SHP77 (cell line): ENCODE measurements at regions not wholly inside any gene's neighbourhood (a gene's known extent, or its start where the extent isn't known, plus 50 kb on each side); places are given as distances from the start of the nearest gene placed in this dataset.
A peak's percentile ranks its signal among the peaks of the same experiment; 100 is the strongest.

Experiments used
- DNase-seq, 2 experiments: peaks; one replicate each; lab custom pipeline; 2025; lab: John Stamatoyannopoulos, UW

GRCh38 chr1:69157046-69157756 lies 410.5 kb upstream of the LRRC7 start:
- DNase-seq = no peak

GRCh38 chr1:69163241-69163640 lies 404.5 kb upstream of the LRRC7 start:
- no peak for DNase-seq

DNA sequence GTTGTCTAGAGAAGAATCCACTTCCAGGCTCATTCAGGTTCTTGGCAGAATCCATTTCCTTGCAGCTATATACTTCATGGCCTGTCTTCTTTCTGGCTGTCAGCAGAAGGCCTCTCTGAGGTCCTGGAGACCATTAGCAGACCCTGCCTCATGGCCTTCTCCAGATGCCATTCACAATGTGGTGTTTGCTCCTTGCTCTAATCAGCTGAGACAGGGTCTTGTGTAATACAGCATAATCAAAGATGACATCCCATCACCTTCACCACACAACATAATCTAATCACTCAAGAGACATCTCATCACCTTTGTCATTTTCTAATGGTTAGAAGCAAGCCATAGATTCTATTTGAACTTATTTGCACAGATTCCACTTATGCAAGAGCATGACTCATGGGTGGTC lies 403.9 kb upstream of the LRRC7 start:
- no peak for DNase-seq

- no peak for DNase-seq
These were observed 399.8 kb upstream of the LRRC7 start for GRCh38 chr1:69167876-69168275.

DNA sequence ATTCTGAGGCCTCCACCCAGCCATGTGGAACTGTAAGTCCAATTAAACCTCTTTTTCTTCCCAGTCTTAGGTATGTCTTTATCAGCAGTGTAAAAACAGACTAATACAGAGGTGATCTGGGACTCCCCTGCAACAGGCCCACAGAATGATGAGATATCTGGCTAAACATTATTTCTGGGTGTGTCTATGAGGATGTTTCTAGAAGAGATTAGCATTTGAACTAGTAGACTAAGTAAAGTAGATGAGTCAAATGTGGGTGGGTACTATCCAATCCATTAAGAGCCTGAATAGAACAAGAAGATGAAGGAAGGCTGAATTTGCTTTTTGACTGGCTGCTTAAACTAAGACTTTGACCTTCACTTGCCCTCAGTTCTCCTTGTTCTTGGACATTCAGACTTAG lies 396.5 kb upstream of the LRRC7 start:
- no peak for DNase-seq

DNA sequence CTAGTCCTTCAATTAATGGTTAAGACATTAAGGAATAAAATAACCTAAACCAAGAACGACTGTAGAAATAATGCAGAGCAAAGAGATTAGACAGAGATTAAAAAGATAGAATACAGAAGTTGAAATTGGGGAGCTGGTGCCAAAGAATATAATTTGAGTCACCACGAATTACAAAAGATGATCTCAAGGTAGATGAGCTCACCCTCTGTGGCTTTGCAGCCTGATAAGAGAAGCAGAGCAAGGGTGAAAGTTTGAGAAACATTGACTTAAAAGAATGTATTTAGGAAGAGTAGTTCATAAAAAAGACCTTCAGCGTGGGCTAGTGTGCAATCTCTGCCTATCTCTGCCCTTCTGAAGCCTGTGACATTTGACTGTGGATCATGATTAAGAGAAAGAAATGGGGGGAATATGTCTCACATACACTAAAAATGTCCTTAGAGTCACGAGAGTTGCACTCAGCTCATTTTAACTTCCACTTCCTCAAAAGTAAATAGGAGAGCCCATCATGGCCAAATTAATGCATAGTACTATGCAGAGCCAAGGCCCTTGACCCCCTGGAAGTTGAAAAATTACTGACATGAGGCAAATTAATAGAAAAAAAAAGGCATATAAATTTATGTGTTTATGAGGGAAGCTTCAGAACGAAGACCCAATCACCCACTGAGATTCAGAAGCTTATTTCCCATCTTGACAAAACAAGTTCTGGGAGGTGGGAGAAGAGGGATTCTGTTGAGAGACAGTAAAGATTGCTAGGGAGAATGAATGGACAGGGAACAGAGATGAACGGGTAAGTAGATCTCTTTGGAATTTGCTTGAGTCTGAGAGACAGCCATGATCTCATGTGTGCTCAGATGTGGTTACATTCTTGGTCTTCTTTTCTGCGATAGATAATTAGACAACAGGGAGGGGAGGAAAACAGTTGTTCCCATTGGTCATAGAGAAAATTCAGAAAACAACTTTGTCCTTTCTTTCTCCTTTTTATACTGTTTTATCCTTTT lies 395.4 kb upstream of the LRRC7 start:
- no peak for DNase-seq

DNA sequence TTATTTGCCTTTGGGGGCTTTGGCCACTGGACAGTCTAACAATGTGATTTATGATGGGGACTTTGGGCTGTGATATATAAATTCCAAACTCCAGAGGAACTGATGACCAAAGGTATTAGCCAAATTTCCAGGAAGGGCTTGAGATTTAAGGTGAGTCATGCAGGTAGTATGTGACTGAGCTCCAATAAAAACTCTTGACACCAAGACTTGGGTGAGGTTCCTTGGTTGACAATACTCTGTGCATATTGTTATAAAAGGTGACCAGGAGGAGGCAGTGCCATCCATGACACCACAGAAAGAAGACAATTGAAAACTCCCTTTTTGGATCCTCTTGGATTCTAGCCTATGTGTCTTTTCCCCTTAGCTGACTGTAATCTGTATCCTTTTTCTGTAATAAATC lies 392.7 kb upstream of the LRRC7 start:
- DNase-seq = no peak

- no peak for DNase-seq
These were observed 387.4 kb upstream of the LRRC7 start for GRCh38 chr1:69180358-69180757.

DNA sequence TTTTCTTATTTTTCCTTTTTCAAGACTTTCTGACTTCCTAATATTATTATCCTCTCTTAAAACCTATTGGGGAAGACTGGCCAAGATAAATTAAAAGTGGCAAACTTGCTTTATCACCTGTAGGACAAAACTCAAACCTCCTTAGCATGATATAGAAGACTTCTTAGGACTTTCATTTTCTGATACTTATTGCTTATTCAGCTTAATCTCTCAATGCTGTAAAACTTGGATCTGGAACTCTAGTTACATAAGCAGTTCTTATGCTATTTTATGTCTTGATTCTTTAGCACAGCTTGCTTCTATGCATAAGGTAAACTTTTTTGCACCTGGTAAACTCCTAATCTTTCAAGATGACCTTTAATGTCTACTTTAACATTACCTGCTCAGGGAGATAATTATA lies 382.3 kb upstream of the LRRC7 start:
- no peak for DNase-seq

DNA sequence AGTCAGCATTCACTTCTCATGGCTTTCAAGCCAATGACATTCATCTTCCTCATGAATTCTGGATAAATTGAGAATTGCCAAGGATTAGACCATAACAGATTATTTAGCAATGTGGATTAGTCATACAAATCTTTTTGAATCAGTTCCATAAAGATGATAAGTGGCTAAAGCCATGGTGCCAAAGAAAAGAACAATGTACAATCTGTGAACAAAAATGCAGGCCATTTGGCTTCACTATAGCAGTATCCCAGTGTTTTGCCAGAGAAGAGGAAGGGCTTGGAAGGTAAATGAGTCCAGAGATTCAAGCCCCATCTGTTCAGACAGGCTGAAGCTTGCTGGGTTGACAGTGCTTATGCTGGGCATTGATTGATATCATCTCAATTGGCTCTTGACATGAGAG lies 376.4 kb upstream of the LRRC7 start:
- peak; percentile 48 to 67 for DNase-seq

DNA sequence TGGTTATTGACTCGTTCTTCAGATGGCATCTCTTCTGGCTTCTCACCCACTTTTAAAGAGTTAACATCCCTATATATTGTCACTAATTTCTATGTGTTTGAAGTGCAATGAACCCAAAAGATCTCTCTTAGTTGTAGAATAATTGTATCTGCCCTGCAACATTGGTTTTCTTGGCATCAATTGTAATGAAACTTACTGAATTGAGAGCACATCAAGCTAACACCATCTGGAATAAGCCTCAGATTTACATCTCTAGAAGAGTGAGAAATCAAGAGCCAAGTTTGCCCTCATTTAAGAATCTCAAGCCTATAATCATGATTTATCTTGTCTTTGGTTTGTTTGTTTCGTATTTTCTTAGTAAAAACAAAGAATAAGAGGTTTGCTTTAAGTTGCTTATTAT lies 372.6 kb upstream of the LRRC7 start:
- DNase-seq = no peak

GRCh38 chr1:69196071-69196470 lies 371.7 kb upstream of the LRRC7 start:
- DNase-seq = no peak

DNA sequence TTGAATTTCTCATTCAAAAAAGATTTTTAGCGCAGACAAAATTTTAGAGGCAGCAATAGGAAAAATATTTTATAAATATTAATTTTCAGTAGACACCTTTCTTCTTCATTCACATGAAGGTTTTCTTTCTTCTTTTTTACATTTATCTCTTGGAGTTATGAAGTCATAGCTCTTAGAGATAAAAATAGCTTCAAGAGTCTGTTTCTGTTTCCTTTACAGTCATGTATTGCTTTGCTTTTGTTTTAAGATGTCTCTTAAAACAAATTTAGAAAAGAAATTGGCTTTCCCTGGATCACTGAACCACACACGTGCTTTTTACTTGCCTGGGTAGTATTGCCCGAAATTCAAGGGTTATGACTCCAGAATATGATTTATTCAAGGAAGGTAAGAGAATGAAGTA lies 369.9 kb upstream of the LRRC7 start:
- no peak for DNase-seq

GRCh38 chr1:69201716-69202115 lies 366.0 kb upstream of the LRRC7 start:
- DNase-seq = no peak

- DNase-seq = no peak
These were observed 364.6 kb upstream of the LRRC7 start for GRCh38 chr1:69203166-69203565.

GRCh38 chr1:69213644-69214043 lies 354.1 kb upstream of the LRRC7 start:
- no peak for DNase-seq

GRCh38 chr1:69215883-69216282 lies 351.8 kb upstream of the LRRC7 start:
- no peak for DNase-seq

DNA sequence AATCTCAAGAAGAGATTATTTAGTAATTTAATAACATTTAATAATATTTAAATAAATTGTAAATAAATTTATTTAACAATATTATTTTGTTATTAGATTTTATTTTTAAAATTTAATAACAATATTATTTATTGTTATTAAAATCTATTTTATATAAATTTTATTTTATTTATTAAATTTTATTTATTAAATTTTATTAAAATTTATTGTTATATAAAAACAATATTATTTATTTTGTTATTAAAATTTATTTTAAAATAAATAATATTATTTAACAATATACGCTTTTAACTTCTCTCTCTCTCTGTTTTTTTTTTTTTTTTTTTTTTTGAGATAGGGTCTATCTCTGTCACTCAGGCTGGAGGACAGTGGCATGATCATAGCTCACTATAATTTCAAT lies 347.1 kb upstream of the LRRC7 start:
- no peak for DNase-seq

DNA sequence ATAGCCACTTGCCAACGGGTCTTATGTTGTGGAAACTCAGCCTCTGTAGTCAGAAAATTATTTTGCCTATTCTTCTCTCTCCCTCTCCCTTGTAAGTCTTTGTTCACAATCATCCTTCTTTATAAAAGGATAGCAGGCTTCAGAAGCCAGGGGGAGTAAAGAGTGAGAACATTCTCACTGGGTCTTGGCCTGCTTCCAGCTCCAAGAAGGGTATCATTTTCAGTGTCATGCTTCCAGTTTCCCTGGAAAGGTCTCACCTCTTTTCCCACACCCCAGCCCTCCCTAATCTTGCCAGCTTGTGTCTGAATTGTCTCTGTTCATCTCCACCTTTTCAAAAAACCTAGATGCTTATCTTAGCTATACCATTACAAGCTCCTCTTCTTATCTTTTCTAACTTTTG lies 346.2 kb upstream of the LRRC7 start:
- DNase-seq = peak in 1 of 2 experiments; percentile 8

DNA sequence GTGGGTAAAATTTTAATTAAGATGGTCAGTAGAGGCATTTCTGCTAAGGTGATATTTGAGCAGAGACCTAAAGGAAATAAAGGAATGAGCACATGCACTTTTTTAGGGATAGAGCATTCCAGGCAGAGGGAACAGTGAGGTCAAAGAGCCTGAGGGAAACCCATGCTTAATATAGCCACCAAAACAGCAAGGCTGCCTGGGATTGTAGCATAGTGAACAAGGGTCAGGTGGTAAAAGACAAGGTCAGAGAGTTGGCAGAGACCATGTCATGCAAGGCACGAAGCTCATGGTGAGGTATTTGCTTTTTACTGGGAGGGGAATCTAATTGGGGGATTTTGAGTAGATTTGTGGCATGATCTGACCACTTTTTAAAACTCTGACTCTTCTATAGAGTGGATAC lies 344.6 kb upstream of the LRRC7 start:
- DNase-seq = no peak

DNA sequence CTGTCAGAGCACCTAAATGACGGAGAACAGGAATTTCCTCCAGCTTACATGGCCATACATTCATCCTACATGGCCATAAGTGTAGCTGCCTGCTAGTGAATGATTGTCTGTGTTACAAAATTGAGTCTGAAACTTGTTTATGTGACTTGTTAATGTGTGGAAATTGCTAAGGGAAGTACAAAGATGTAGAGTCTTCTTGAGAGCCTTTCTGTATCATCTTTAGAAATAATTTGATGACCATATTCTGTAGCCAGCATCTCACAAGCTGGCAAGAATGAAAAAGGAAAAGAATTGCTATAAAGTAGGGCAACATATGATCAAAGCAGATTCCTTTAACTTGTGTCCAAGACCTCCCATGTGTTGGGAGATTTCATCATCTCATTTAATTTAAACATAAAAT lies 339.2 kb upstream of the LRRC7 start:
- no peak for DNase-seq

DNA sequence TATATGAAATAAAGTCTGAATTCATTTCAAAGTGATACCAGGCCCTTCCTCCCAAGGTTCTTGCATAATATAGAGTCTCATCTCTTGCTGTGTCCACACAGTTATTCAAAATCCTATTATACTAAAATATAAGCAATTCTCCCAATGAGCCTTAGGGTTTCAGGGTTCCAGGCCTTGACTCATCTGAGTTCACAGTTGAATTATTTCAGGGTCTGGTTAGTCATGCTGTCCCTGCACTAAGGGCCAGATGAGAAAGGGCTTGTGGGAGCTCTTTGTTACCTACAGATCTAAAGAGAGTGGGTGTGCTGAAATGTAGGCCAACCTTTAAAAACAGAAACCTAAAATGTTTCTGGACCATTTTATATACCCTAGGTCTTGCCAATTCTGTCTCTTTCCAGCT lies 337.5 kb upstream of the LRRC7 start:
- no peak for DNase-seq

DNA sequence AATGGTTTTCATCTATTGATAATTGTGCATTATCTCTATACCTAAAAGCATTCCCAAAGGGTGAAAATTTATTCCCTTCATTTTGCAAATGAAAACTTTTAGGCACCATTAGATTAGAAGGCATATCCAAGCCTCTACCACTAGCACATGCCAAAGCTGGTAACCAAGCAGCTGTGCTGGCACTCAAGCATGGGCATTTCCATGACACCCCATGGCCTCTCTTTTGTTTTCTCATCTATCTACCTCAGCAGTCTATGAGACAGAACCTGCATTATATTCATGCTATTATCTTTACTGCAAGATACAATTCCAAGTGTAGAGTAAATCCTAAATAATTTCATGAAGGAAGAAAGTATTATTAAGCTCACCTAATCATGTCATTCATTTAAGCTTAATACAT lies 334.3 kb upstream of the LRRC7 start:
- DNase-seq = no peak
